ENCODE measurements at regions not wholly inside any gene's neighbourhood (a gene's known extent, or its start where the extent isn't known, plus 50 kb on each side); places are given as distances from the start of the nearest gene placed in this dataset.

GRCh38 chr5:93902288-93902687 lies 160.9 kb upstream of the POU5F2 start:
- H3K27ac ChIP-seq (ENCODE audit: insufficient read length, low read depth, low read length): no peak overlapping the region
- Mint-ChIP-seq H3K4me1 (no peaks in the 10 kb centered on the region), H3K27ac (no peak overlapping the region), H3K27me3 (ENCODE audit: low read depth) (no peaks in the 10 kb centered on the region; the same call in 1 of the 2 replicates), H3K9me3 (no peaks in the 10 kb centered on the region), H3K4me3 (no peak overlapping the region), H3K36me3 (ENCODE audit: insufficient read depth in 1 of 3, low read depth in 3 of 3) (no peaks in the 10 kb centered on the region)
- no peaks in the 10 kb centered on the region for H3K79me2 ChIP-seq (ENCODE audit: insufficient read depth, low read length)
- no CpG with 5 or more reads among the region's 2 CpGs for WGBS (ENCODE audit: extremely low coverage, insufficient read length, low lambda C conversion rate)
- H3K4me1 ChIP-seq (ENCODE audit: insufficient read depth, low read length): no peaks in the 10 kb centered on the region
- no peak for DNase-seq
- no peak overlapping the region for H2BK5ac ChIP-seq (ENCODE audit: insufficient read length, low read length)
- H4K20me1 ChIP-seq (ENCODE audit: control insufficient read depth, insufficient read depth, insufficient read length): no peaks in the 10 kb centered on the region
- TF ChIP-seq, protein P1, sequence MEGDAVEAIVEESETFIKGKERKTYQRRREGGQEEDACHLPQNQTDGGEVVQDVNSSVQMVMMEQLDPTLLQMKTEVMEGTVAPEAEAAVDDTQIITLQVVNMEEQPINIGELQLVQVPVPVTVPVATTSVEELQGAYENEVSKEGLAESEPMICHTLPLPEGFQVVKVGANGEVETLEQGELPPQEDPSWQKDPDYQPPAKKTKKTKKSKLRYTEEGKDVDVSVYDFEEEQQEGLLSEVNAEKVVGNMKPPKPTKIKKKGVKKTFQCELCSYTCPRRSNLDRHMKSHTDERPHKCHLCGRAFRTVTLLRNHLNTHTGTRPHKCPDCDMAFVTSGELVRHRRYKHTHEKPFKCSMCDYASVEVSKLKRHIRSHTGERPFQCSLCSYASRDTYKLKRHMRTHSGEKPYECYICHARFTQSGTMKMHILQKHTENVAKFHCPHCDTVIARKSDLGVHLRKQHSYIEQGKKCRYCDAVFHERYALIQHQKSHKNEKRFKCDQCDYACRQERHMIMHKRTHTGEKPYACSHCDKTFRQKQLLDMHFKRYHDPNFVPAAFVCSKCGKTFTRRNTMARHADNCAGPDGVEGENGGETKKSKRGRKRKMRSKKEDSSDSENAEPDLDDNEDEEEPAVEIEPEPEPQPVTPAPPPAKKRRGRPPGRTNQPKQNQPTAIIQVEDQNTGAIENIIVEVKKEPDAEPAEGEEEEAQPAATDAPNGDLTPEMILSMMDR (conservative IDR thresholded peaks at IDR 0.05): no peak
- no peak overlapping the region for H3K9ac ChIP-seq (ENCODE audit: extremely low read depth, insufficient read length, low read length)
- no peak overlapping the region for H3T11ph ChIP-seq (ENCODE audit: low read length)
- H3K9me3 ChIP-seq (ENCODE audit: control insufficient read depth, low read depth, low read length): no peaks in the 10 kb centered on the region
- H4K5ac ChIP-seq (ENCODE audit: insufficient read length, low read depth, low read length): no peak overlapping the region
- H3K23ac ChIP-seq (ENCODE audit: insufficient read length, low read depth, low read length): no peak overlapping the region
- H3K27me3 ChIP-seq (ENCODE audit: insufficient read depth, low read length): no peaks in the 10 kb centered on the region
- no peak overlapping the region for H4K8ac ChIP-seq (replicated peaks; ENCODE audit: insufficient read length, low read depth, low read length)
- H3K56ac ChIP-seq (ENCODE audit: insufficient read length, low read depth, low read length): no peak overlapping the region
- H2BK20ac ChIP-seq (ENCODE audit: low read depth, low read length, poor library complexity, severe bottlenecking): no peak overlapping the region
- H4K91ac ChIP-seq (ENCODE audit: insufficient read length, low read depth, low read length): no peak overlapping the region
- no peak overlapping the region for H2BK15ac ChIP-seq (ENCODE audit: low read depth, low read length)
- H2BK12ac ChIP-seq (ENCODE audit: insufficient read length, low read depth, low read length): no peak overlapping the region
- no peak overlapping the region for H3K4ac ChIP-seq (ENCODE audit: low read depth, low read length)
- no peak overlapping the region for H3K14ac ChIP-seq (ENCODE audit: insufficient read depth, low read length)
- H2BK120ac ChIP-seq (ENCODE audit: low read depth, low read length, poor library complexity, severe bottlenecking): no peak overlapping the region
- H2AK5ac ChIP-seq (ENCODE audit: insufficient read length, low read length): no peak overlapping the region
- H3K4me2 ChIP-seq (ENCODE audit: insufficient read depth, insufficient read length, low read length): no peak overlapping the region
- no peaks in the 10 kb centered on the region for H3K79me1 ChIP-seq (ENCODE audit: insufficient read depth, low read depth, low read length, poor library complexity, severe bottlenecking)
- H2AFZ ChIP-seq (ENCODE audit: low read length): no peak overlapping the region
- no peaks in the 10 kb centered on the region for H3K23me2 ChIP-seq (ENCODE audit: insufficient read length, low read depth, low read length, poor library complexity, severe bottlenecking)
- no peak overlapping the region for H3K18ac ChIP-seq (ENCODE audit: insufficient read length, low read depth, low read length)

All from H9 (cell line).